Activated naive CD8-positive, alpha-beta T cell treated with anti-CD3 and anti-CD28 coated beads, Interleukin-2, amount 10 ng/mL, durations not matched to agents 7 days and 5 days (primary cell): ENCODE measurements at regions not wholly inside any gene's neighbourhood (a gene's known extent, or its start where the extent isn't known, plus 50 kb on each side); places are given as distances from the start of the nearest gene placed in this dataset.

ENCODE experiments used
- ATAC-seq: fragments of 150-1000 bp; cut with Tn5 transposase; one replicate; pipeline ENCODE4 v1.10.0; 2021; ENCODE audit warnings: low read depth, moderate library complexity
- POLR2A ChIA-PET: fragments of 350-600 bp; sonication (Branson Sonifier 250); formaldehyde crosslinking; loops from one replicate; lab custom pipeline; 2021; ENCODE audit warnings: antibody characterized with exemption; lab: Charles Lee
- DNase-seq: peaks from one replicate; pipeline ENCODE4 v3.0.0; 2021
- H3K27ac Mint-ChIP-seq: one replicate; pipeline ENCODE4 v1.8.0; 2022; ENCODE audit warnings: mild to moderate bottlenecking, mixed read lengths
- H3K27me3 Mint-ChIP-seq: one replicate; pipeline ENCODE4 v1.8.0; 2022; ENCODE audit warnings: mild to moderate bottlenecking, moderate library complexity, mixed read lengths
- H3K36me3 Mint-ChIP-seq: one replicate; pipeline ENCODE4 v1.8.0; 2021; ENCODE audit warnings: mild to moderate bottlenecking, mixed read lengths
- H3K4me1 Mint-ChIP-seq: one replicate; pipeline ENCODE4 v1.8.0; 2021; ENCODE audit warnings: mixed read lengths
- H3K4me3 Mint-ChIP-seq: one replicate; pipeline ENCODE4 v1.8.0; 2022; ENCODE audit warnings: mild to moderate bottlenecking, moderate library complexity, mixed read lengths
- H3K9me3 Mint-ChIP-seq: one replicate; pipeline ENCODE4 v1.8.0; 2021; ENCODE audit warnings: mixed read lengths

- Mint-ChIP-seq H3K4me1 (no peaks in the 10 kb centered on the region), H3K4me3 (no peak overlapping the region), H3K36me3 (no peaks in the 10 kb centered on the region), H3K27ac (no peak overlapping the region), H3K27me3 (peaks cover 33% of the 10 kb centered on the region), H3K9me3 (no peaks in the 10 kb centered on the region)
- no peak for DNase-seq
- no peak for ATAC-seq
- POLR2A ChIA-PET, result no interaction called here
Measured at GRCh38 chr15:72892986-72893385, 109.4 kb upstream of the ADPGK start.

DNA sequence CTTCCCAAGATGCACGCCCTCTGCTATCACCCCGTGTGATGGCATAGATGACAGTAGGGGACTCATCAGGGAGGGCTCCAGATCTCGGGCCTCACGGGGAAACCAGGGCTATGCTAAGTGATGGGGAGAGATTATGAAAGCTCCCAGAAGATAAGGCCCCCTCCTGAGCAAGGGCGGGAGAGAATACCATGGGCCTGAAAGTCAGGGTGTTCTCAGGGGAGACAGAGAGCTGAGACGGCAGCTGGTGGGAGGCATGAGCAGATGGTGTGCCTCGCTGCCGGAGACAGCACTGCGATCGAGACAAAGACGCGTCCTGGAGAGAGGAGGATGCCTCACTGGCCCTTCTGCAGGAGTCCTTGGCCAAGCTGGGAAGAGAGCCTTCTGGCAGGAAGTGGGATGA lies 106.5 kb upstream of the ADPGK start:
- H3K36me3 Mint-ChIP-seq, result no peaks in the 10 kb centered on the region
- no peak overlapping the region for H3K4me3 Mint-ChIP-seq
- ATAC-seq (no peak), DNase-seq (no peak)
- POLR2A ChIA-PET, result no interaction called here
- H3K27ac Mint-ChIP-seq, result no peak overlapping the region
- peaks cover 23% of the 10 kb centered on the region for H3K27me3 Mint-ChIP-seq
- no peaks in the 10 kb centered on the region for H3K9me3 Mint-ChIP-seq
- H3K4me1 Mint-ChIP-seq, result no peaks in the 10 kb centered on the region

- DNase-seq, result no peak
- no peak overlapping the region for H3K27ac Mint-ChIP-seq
- POLR2A ChIA-PET, result no interaction called here
- peaks cover 23% of the 10 kb centered on the region for H3K27me3 Mint-ChIP-seq
- H3K4me1 Mint-ChIP-seq, result no peaks in the 10 kb centered on the region
- H3K9me3 Mint-ChIP-seq, result no peaks in the 10 kb centered on the region
- no peak for ATAC-seq
- no peak overlapping the region for H3K4me3 Mint-ChIP-seq
- no peaks in the 10 kb centered on the region for H3K36me3 Mint-ChIP-seq
Measured at GRCh38 chr15:72889545-72889944, 106.0 kb upstream of the ADPGK start.

- Mint-ChIP-seq H3K36me3 (no peaks in the 10 kb centered on the region), H3K4me1 (no peaks in the 10 kb centered on the region), H3K9me3 (no peaks in the 10 kb centered on the region), H3K4me3 (no peak overlapping the region), H3K27me3 (peaks cover 18% of the 10 kb centered on the region), H3K27ac (no peak overlapping the region)
- POLR2A ChIA-PET, result no interaction called here
- ATAC-seq (no peak), DNase-seq (no peak)
Measured at GRCh38 chr15:72888811-72889210, 105.3 kb upstream of the ADPGK start.

GRCh38 chr15:72888211-72888610 lies 104.7 kb upstream of the ADPGK start:
- ATAC-seq (no peak), DNase-seq (no peak)
- H3K36me3 Mint-ChIP-seq, result no peaks in the 10 kb centered on the region
- POLR2A ChIA-PET, result no interaction called here
- H3K4me3 Mint-ChIP-seq, result no peak overlapping the region
- H3K27me3 Mint-ChIP-seq, result peaks cover 14% of the 10 kb centered on the region
- peaks cover 3% of the 10 kb centered on the region for H3K9me3 Mint-ChIP-seq
- H3K27ac Mint-ChIP-seq, result no peak overlapping the region
- no peaks in the 10 kb centered on the region for H3K4me1 Mint-ChIP-seq

- no peak overlapping the region for H3K4me3 Mint-ChIP-seq
- H3K9me3 Mint-ChIP-seq, result peaks cover 3% of the 10 kb centered on the region
- no peaks in the 10 kb centered on the region for H3K36me3 Mint-ChIP-seq
- POLR2A ChIA-PET, result no interaction called here
- ATAC-seq, result no peak
- no peak overlapping the region for H3K27ac Mint-ChIP-seq
- no peak for DNase-seq
- no peaks in the 10 kb centered on the region for H3K4me1 Mint-ChIP-seq
- H3K27me3 Mint-ChIP-seq, result peaks cover 15% of the 10 kb centered on the region
Measured at GRCh38 chr15:72887376-72887775, 103.8 kb upstream of the ADPGK start.

DNA sequence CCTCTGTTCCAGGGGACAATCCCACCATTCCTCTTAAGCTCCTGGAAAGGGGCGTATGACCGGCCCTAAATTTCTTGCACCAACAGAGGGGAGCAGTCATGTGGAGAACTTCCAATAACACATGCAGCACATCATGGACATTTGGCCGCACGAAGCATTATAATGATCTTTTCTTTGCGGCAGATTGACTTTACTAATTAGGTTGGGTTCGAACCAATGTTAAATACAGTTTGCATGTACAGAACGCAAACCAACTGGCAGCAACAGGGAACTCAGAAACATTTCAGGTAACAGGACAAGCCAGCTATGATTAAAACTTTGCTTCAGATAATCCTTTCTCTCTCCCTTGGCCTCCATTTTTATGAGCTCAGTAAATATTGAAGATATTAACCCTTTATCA lies 100.8 kb upstream of the ADPGK start:
- ATAC-seq, result no peak
- Mint-ChIP-seq H3K4me3 (no peak overlapping the region), H3K27ac (no peak overlapping the region), H3K9me3 (peaks cover 6% of the 10 kb centered on the region), H3K4me1 (no peaks in the 10 kb centered on the region), H3K36me3 (no peaks in the 10 kb centered on the region), H3K27me3 (peaks cover 4% of the 10 kb centered on the region)
- DNase-seq, result no peak
- POLR2A ChIA-PET, result no interaction called here

GRCh38 chr15:72873379-72874233 lies 90.0 kb upstream of the ADPGK start:
- Mint-ChIP-seq H3K4me3 (no peak overlapping the region), H3K27ac (no peak overlapping the region), H3K27me3 (peaks cover 20% of the 10 kb centered on the region), H3K9me3 (no peaks in the 10 kb centered on the region), H3K4me1 (no peaks in the 10 kb centered on the region), H3K36me3 (no peaks in the 10 kb centered on the region)
- DNase-seq (no peak), ATAC-seq (no peak)
- POLR2A ChIA-PET, result no interaction called here

DNA sequence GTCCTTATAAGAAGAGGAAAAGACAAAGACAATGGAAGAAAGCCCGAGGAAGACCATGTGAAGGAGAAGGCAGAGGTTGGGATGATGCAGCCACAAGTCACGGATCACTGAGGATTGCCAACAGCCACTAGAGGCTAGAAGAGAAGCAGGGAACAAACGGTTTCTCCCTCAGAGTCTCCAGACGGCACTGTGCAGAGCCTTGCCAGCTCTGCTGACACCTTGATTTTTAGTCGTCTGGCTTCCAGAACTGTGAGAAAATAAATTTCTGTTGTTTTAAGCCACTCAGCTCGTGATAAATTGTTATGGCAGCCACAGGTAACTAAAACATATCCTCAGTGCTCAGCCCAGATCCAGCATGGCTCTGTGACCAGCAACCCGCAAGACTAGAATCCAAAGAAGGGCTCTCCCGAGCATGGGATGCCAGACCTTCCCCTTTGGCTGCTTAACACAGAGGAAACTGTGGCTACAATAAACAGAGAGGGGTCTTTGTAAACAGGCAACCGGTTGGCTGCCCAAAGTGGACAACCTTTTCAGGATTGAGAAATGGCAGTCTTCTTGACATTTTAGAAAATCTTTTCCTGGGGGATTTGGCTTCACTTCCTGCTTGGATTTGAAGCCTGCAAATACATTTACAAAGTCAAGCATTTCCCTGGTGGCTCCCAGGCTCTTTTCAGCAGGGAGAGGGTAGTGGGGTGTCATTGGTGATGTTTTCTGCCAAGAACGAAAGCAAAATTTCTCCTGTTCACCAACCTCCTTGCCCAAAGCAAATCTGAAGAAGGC lies 88.7 kb upstream of the ADPGK start:
- H3K4me1 Mint-ChIP-seq, result no peaks in the 10 kb centered on the region
- ATAC-seq (no peak), DNase-seq (no peak)
- H3K9me3 Mint-ChIP-seq, result no peaks in the 10 kb centered on the region
- H3K27me3 Mint-ChIP-seq, result peaks cover 15% of the 10 kb centered on the region
- no peak overlapping the region for H3K4me3 Mint-ChIP-seq
- POLR2A ChIA-PET, result no interaction called here
- H3K36me3 Mint-ChIP-seq, result no peaks in the 10 kb centered on the region
- H3K27ac Mint-ChIP-seq, result no peak overlapping the region

- DNase-seq (no peak), ATAC-seq (no peak)
- H3K27ac Mint-ChIP-seq, result no peak overlapping the region
- POLR2A ChIA-PET, result no interaction called here
- no peaks in the 10 kb centered on the region for H3K36me3 Mint-ChIP-seq
- H3K27me3 Mint-ChIP-seq, result peaks cover 18% of the 10 kb centered on the region
- peaks cover 1% of the 10 kb centered on the region for H3K9me3 Mint-ChIP-seq
- H3K4me3 Mint-ChIP-seq, result no peak overlapping the region
- H3K4me1 Mint-ChIP-seq, result no peaks in the 10 kb centered on the region
Measured at GRCh38 chr15:72866866-72867616, 83.5 kb upstream of the ADPGK start.

- peaks cover 16% of the 10 kb centered on the region for H3K27me3 Mint-ChIP-seq
Measured at GRCh38 chr15:72866182-72866581, 82.6 kb upstream of the ADPGK start.

GRCh38 chr15:72865486-72865885 lies 81.9 kb upstream of the ADPGK start:
- DNase-seq (no peak), ATAC-seq (no peak)
- Mint-ChIP-seq H3K4me3 (no peak overlapping the region), H3K27ac (no peak overlapping the region), H3K36me3 (no peaks in the 10 kb centered on the region), H3K27me3 (peaks cover 11% of the 10 kb centered on the region), H3K9me3 (peaks cover 1% of the 10 kb centered on the region), H3K4me1 (peaks cover 2% of the 10 kb centered on the region)
- POLR2A ChIA-PET, result no interaction called here

More at GRCh38 chr15:72866182-72866581, 82.6 kb upstream of the ADPGK start:
- H3K4me1 Mint-ChIP-seq, result peaks cover 2% of the 10 kb centered on the region
- H3K36me3 Mint-ChIP-seq, result no peaks in the 10 kb centered on the region
- no peak overlapping the region for H3K4me3 Mint-ChIP-seq
- H3K9me3 Mint-ChIP-seq, result peaks cover 1% of the 10 kb centered on the region
- H3K27ac Mint-ChIP-seq, result no peak overlapping the region
- DNase-seq (no peak), ATAC-seq (no peak)
- POLR2A ChIA-PET, result no interaction called here

- peaks cover 1% of the 10 kb centered on the region for H3K9me3 Mint-ChIP-seq
- POLR2A ChIA-PET, result no interaction called here
- no peak overlapping the region for H3K4me3 Mint-ChIP-seq
- H3K27me3 Mint-ChIP-seq, result peaks cover 10% of the 10 kb centered on the region
- H3K27ac Mint-ChIP-seq, result no peak overlapping the region
- no peak for DNase-seq
- H3K4me1 Mint-ChIP-seq, result peaks cover 2% of the 10 kb centered on the region
- H3K36me3 Mint-ChIP-seq, result no peaks in the 10 kb centered on the region
- no peak for ATAC-seq
Measured at GRCh38 chr15:72864681-72865080, 81.1 kb upstream of the ADPGK start.
